ENCODE measurements at regions not wholly inside any gene's neighbourhood (a gene's known extent, or its start where the extent isn't known, plus 50 kb on each side); places are given as distances from the start of the nearest gene placed in this dataset.
"Not testable (repeated sequence)": the region's sequence is repeated elsewhere in the genome, so short reads cannot be mapped to it uniquely, and the experiment has no call there.

- intact Hi-C loops (cut with DNase I) = no loop called here
- DNase-seq (ENCODE audit: low spot score) = no peak
Measured at GRCh38 chr2:236909802-236910201, 175.9 kb upstream of the COPS8 start.

GRCh38 chr2:236910781-236911495 is 174.8 kb upstream of the COPS8 start:
- DNase-seq (ENCODE audit: low spot score) = no peak
- intact Hi-C loops (cut with DNase I) = no loop called here

GRCh38 chr2:236912326-236913120 is 173.2 kb upstream of the COPS8 start:
- DNase-seq (ENCODE audit: low spot score) = no peak
- intact Hi-C loops (cut with DNase I) = no loop called here

GRCh38 chr2:236915186-236915585 is 170.5 kb upstream of the COPS8 start:
- intact Hi-C loops (cut with DNase I) = no loop called here
- DNase-seq (ENCODE audit: low spot score) = no peak

GRCh38 chr2:236915726-236916125 is 170.0 kb upstream of the COPS8 start:
- intact Hi-C loops (cut with DNase I) = no loop called here
- no peak for DNase-seq (ENCODE audit: low spot score)

GRCh38 chr2:236916181-236916580 is 169.5 kb upstream of the COPS8 start:
- intact Hi-C loops (cut with DNase I) = no loop called here
- no peak for DNase-seq (ENCODE audit: low spot score)

GRCh38 chr2:236916651-236917050 is 169.0 kb upstream of the COPS8 start:
- no peak for DNase-seq (ENCODE audit: low spot score)
- intact Hi-C loops (cut with DNase I) = no loop called here

- intact Hi-C loops (cut with DNase I) = no loop called here
- no peak for DNase-seq (ENCODE audit: low spot score)
Measured at GRCh38 chr2:236917164-236917563, 168.5 kb upstream of the COPS8 start.

GRCh38 chr2:236918545-236918944 is 167.1 kb upstream of the COPS8 start:
- intact Hi-C loops (cut with DNase I) = no loop called here
- no peak for DNase-seq (ENCODE audit: low spot score)

- no peak for DNase-seq (ENCODE audit: low spot score)
- intact Hi-C loops (cut with DNase I) = loop anchor here in 1 of 2 donors (1.0 kb wide), 1 partner anchor 93 kb away; no protein-coding TSS in a partner anchor
Measured at GRCh38 chr2:236919209-236919608, 166.5 kb upstream of the COPS8 start.

GRCh38 chr2:236919801-236920379 is 165.8 kb upstream of the COPS8 start:
- not testable (repeated sequence) for DNase-seq (ENCODE audit: low spot score)
- intact Hi-C loops (cut with DNase I) = loop anchor here in 1 of 2 donors (1.0 to 2.0 kb wide), 2 partner anchors 92 to 221 kb away; no protein-coding TSS in a partner anchor

- intact Hi-C loops (cut with DNase I) = no loop called here
- no peak for DNase-seq (ENCODE audit: low spot score)
Measured at GRCh38 chr2:236922061-236922460, 163.6 kb upstream of the COPS8 start.

GRCh38 chr2:236928380-236929037 is 157.2 kb upstream of the COPS8 start:
- DNase-seq (ENCODE audit: low spot score) = no peak
- intact Hi-C loops (cut with DNase I) = no loop called here

- DNase-seq (ENCODE audit: low spot score) = no peak
- intact Hi-C loops (cut with DNase I) = no loop called here
Measured at GRCh38 chr2:236932831-236933361, 152.8 kb upstream of the COPS8 start.

- intact Hi-C loops (cut with DNase I) = no loop called here
- DNase-seq (ENCODE audit: low spot score) = no peak
Measured at GRCh38 chr2:236934166-236934565, 151.5 kb upstream of the COPS8 start.

GRCh38 chr2:236934656-236935055 is 151.0 kb upstream of the COPS8 start:
- intact Hi-C loops (cut with DNase I) = no loop called here
- no peak for DNase-seq (ENCODE audit: low spot score)

- DNase-seq (ENCODE audit: low spot score) = no peak
- intact Hi-C loops (cut with DNase I) = no loop called here
Measured at GRCh38 chr2:236935083-236935482, 150.6 kb upstream of the COPS8 start.

- intact Hi-C loops (cut with DNase I) = no loop called here
- no peak for DNase-seq (ENCODE audit: low spot score)
Measured at GRCh38 chr2:236935631-236936445, 149.9 kb upstream of the COPS8 start.

GRCh38 chr2:236936446-236936940 is 149.2 kb upstream of the COPS8 start:
- DNase-seq (ENCODE audit: low spot score) = no peak
- intact Hi-C loops (cut with DNase I) = no loop called here

Data from posterior vena cava (tissue), 2 donors.